SK-N-SH treated with all-trans-retinoic acid at 6 μM for 48 hours (cell line): ENCODE measurements at regions not wholly inside any gene's neighbourhood (a gene's known extent, or its start where the extent isn't known, plus 50 kb on each side); places are given as distances from the start of the nearest gene placed in this dataset.

Experiments used
- ATAC-seq: fragments of 200-7000 bp; cut with Tn5 transposase; 3 replicates; pipeline ENCODE4 v1.9.1; 2020; ENCODE audit warnings: mild to moderate bottlenecking, moderate library complexity
- BACH2 ChIP-seq: fragments of 250-450 bp; sonication (Bioruptor Pico); IDR thresholded peaks from 2 replicates; pipeline ENCODE4 v1.9.0; 2021; ENCODE audit warnings: mild to moderate bottlenecking, borderline replicate concordance
- CSDC2 ChIP-seq: fragments of 250-450 bp; sonication (Bioruptor Pico); IDR thresholded peaks from 2 replicates; pipeline ENCODE4 v1.5.0; 2020; ENCODE audit warnings: mild to moderate bottlenecking, moderate library complexity
- GLIS3 ChIP-seq: fragments of 250-450 bp; sonication (Bioruptor Pico); IDR thresholded peaks from 2 replicates; pipeline ENCODE4 v1.5.0; 2020; ENCODE audit warnings: mild to moderate bottlenecking, moderate library complexity
- ISL1 ChIP-seq: fragments of 250-450 bp; sonication (Bioruptor Pico); IDR thresholded peaks from 2 replicates; pipeline ENCODE4 v2.1.2; 2022; ENCODE audit warnings: mild to moderate bottlenecking, moderate library complexity
- OSR1 ChIP-seq: fragments of 250-450 bp; sonication (Bioruptor Pico); IDR thresholded peaks from 2 replicates; pipeline ENCODE4 v1.8.0; 2022; ENCODE audit warnings: moderate library complexity, mild to moderate bottlenecking, inconsistent platforms
- PPARA ChIP-seq: fragments of 250-450 bp; sonication (Bioruptor Pico); IDR thresholded peaks from 2 replicates; pipeline ENCODE4 v1.5.0; 2020; ENCODE audit warnings: mild to moderate bottlenecking, borderline replicate concordance
- RARB ChIP-seq: fragments of 250-450 bp; sonication (Bioruptor Pico); IDR thresholded peaks from 2 replicates; pipeline ENCODE4 v1.8.0; 2021; ENCODE audit warnings: mild to moderate bottlenecking, moderate library complexity
- SNAI2 ChIP-seq: fragments of 250-450 bp; sonication (Bioruptor Pico); IDR thresholded peaks from 2 replicates; pipeline ENCODE4 v1.5.0; 2020; ENCODE audit warnings: mild to moderate bottlenecking, moderate library complexity
- TCF4 ChIP-seq: fragments of 250-450 bp; sonication (Bioruptor Pico); IDR thresholded peaks from 2 replicates; pipeline ENCODE4 v1.8.0; 2021; ENCODE audit warnings: mild to moderate bottlenecking, moderate library complexity, borderline replicate concordance
- TOX ChIP-seq: fragments of 250-450 bp; sonication (Bioruptor Pico); IDR thresholded peaks from 2 replicates; pipeline ENCODE4 v1.8.0; 2021; ENCODE audit warnings: mild to moderate bottlenecking, moderate library complexity, borderline replicate concordance
- TSHZ2 ChIP-seq: fragments of 250-450 bp; sonication (Bioruptor Pico); IDR thresholded peaks from 2 replicates; pipeline ENCODE4 v1.5.0; 2020; ENCODE audit warnings: mild to moderate bottlenecking, moderate library complexity
- ZC3H10 ChIP-seq: fragments of 250-450 bp; sonication (Bioruptor Pico); IDR thresholded peaks from 2 replicates; pipeline ENCODE4 v1.5.1; 2021; ENCODE audit warnings: mild to moderate bottlenecking, moderate library complexity
- ZFP3 ChIP-seq: fragments of 250-450 bp; sonication (Bioruptor Pico); IDR thresholded peaks from 2 replicates; pipeline ENCODE4 v1.5.0; 2020; ENCODE audit warnings: mild to moderate bottlenecking, moderate library complexity
- ZFP30 ChIP-seq: fragments of 450-650 bp; formaldehyde crosslinking; IDR thresholded peaks from 2 replicates; pipeline ENCODE4 v1.5.0; 2022; ENCODE audit warnings: mild to moderate bottlenecking, moderate library complexity
- ZNF565 ChIP-seq: fragments of 450-650 bp; formaldehyde crosslinking; conservative IDR thresholded peaks from 2 replicates; pipeline ENCODE4 v1.5.0; 2020; ENCODE audit warnings: low read depth, mild to moderate bottlenecking, moderate library complexity
- ZNF70 ChIP-seq: fragments of 450-650 bp; formaldehyde crosslinking; IDR thresholded peaks from 2 replicates; pipeline ENCODE4 v1.5.0; 2020; ENCODE audit warnings: mild to moderate bottlenecking, moderate library complexity
- TF ChIP-seq, protein P1 (sequence below): fragments of 250-450 bp; sonication (Bioruptor Pico); IDR thresholded peaks from 2 replicates; pipeline ENCODE4 v1.5.1; 2021; ENCODE audit warnings: mild to moderate bottlenecking, moderate library complexity
- TF ChIP-seq, protein P2 (sequence below): fragments of 250-450 bp; sonication (Bioruptor Pico); IDR thresholded peaks from 2 replicates; pipeline ENCODE4 v1.5.1; 2020; ENCODE audit warnings: low read depth, mild to moderate bottlenecking, moderate library complexity
- TF ChIP-seq, protein P3 (sequence below): fragments of 250-450 bp; sonication (Bioruptor Pico); IDR thresholded peaks from 2 replicates; pipeline ENCODE4 v1.8.0; 2020; ENCODE audit warnings: mild to moderate bottlenecking, moderate library complexity, borderline replicate concordance

- TF ChIP-seq, protein P1, sequence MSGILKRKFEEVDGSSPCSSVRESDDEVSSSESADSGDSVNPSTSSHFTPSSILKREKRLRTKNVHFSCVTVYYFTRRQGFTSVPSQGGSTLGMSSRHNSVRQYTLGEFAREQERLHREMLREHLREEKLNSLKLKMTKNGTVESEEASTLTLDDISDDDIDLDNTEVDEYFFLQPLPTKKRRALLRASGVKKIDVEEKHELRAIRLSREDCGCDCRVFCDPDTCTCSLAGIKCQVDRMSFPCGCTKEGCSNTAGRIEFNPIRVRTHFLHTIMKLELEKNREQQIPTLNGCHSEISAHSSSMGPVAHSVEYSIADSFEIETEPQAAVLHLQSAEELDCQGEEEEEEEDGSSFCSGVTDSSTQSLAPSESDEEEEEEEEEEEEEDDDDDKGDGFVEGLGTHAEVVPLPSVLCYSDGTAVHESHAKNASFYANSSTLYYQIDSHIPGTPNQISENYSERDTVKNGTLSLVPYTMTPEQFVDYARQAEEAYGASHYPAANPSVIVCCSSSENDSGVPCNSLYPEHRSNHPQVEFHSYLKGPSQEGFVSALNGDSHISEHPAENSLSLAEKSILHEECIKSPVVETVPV (CRISPR knock-in tag): no peak
- ATAC-seq: no peak
These were observed 152.4 kb upstream of the TRIM24 start for GRCh38 chr7:138307633-138308032.

DNA sequence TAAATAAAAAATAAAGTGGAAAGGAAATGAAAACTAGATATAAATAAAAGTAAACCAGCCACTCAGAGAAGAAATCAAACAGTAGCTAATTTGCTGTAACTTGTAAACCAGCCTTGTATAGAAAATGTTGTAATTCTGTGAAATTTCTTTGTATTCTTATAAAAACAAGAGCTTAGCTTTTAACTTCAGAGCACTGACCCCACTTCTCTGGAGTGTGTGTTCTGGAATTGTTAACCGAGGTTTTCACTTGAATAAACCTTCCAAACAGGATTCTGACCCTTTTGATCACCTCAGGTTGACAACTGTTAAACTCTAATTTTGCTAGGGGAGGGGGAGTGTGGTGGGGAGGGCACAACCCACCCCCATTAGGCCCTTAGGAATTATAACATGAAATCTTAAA is 151.9 kb upstream of the TRIM24 start:
- TF ChIP-seq, protein P1 (CRISPR knock-in tag): no peak
- TF ChIP-seq BACH2: no peak
- no peak for TF ChIP-seq ZFP30 (CRISPR knock-in tag)
- TF ChIP-seq TCF4 (CRISPR knock-in tag): no peak
- no peak for TF ChIP-seq ZC3H10
- TF ChIP-seq SNAI2 (CRISPR knock-in tag): no peak
- TF ChIP-seq, protein P2, sequence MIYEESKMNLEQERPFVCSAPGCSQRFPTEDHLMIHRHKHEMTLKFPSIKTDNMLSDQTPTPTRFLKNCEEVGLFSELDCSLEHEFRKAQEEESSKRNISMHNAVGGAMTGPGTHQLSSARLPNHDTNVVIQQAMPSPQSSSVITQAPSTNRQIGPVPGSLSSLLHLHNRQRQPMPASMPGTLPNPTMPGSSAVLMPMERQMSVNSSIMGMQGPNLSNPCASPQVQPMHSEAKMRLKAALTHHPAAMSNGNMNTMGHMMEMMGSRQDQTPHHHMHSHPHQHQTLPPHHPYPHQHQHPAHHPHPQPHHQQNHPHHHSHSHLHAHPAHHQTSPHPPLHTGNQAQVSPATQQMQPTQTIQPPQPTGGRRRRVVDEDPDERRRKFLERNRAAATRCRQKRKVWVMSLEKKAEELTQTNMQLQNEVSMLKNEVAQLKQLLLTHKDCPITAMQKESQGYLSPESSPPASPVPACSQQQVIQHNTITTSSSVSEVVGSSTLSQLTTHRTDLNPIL: no peak
- no peak for TF ChIP-seq TOX (CRISPR knock-in tag)
- no peak for TF ChIP-seq CSDC2 (CRISPR knock-in tag)

GRCh38 chr7:138309186-138309585 is 150.9 kb upstream of the TRIM24 start:
- TF ChIP-seq ZNF565 (CRISPR knock-in tag): no peak
- TF ChIP-seq OSR1 (CRISPR knock-in tag): no peak
- TF ChIP-seq ZFP30 (CRISPR knock-in tag): no peak
- no peak for TF ChIP-seq TSHZ2 (CRISPR knock-in tag)
- TF ChIP-seq RARB (CRISPR knock-in tag): no peak
- TF ChIP-seq, protein P2: no peak
- no peak for TF ChIP-seq ZFP3 (CRISPR knock-in tag)
- TF ChIP-seq PPARA (CRISPR knock-in tag): no peak
- TF ChIP-seq, protein P3, sequence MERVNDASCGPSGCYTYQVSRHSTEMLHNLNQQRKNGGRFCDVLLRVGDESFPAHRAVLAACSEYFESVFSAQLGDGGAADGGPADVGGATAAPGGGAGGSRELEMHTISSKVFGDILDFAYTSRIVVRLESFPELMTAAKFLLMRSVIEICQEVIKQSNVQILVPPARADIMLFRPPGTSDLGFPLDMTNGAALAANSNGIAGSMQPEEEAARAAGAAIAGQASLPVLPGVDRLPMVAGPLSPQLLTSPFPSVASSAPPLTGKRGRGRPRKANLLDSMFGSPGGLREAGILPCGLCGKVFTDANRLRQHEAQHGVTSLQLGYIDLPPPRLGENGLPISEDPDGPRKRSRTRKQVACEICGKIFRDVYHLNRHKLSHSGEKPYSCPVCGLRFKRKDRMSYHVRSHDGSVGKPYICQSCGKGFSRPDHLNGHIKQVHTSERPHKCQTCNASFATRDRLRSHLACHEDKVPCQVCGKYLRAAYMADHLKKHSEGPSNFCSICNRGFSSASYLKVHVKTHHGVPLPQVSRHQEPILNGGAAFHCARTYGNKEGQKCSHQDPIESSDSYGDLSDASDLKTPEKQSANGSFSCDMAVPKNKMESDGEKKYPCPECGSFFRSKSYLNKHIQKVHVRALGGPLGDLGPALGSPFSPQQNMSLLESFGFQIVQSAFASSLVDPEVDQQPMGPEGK (CRISPR knock-in tag): no peak
- no peak for TF ChIP-seq ISL1 (CRISPR knock-in tag)
- TF ChIP-seq ZNF70 (CRISPR knock-in tag): no peak
- no peak for TF ChIP-seq TCF4 (CRISPR knock-in tag)
- no peak for TF ChIP-seq TOX (CRISPR knock-in tag)
- no peak for TF ChIP-seq GLIS3 (CRISPR knock-in tag)
- no peak for TF ChIP-seq CSDC2 (CRISPR knock-in tag)
- ATAC-seq: no peak

More for the DNA sequence above, 151.9 kb upstream of the TRIM24 start:
- no peak for ATAC-seq

GRCh38 chr7:138313829-138314178 is 146.3 kb upstream of the TRIM24 start:
- ATAC-seq: no peak
- TF ChIP-seq TCF4 (CRISPR knock-in tag): no peak
- TF ChIP-seq CSDC2 (CRISPR knock-in tag): no peak
- TF ChIP-seq ZFP30 (CRISPR knock-in tag): no peak
- TF ChIP-seq ISL1 (CRISPR knock-in tag): no peak
- no peak for TF ChIP-seq PPARA (CRISPR knock-in tag)
